H54 (cell line): ENCODE measurements at regions not wholly inside any gene's neighbourhood (a gene's known extent, or its start where the extent isn't known, plus 50 kb on each side); places are given as distances from the start of the nearest gene placed in this dataset.

Experiments used
- DNase-seq: peaks from one replicate; pipeline ENCODE4 v3.0.0; 2011; ENCODE audit warnings: low spot score, mixed read lengths; ENCODE audit not compliant: insufficient read length
- FAIRE-seq: peaks from 3 replicates; lab custom pipeline; 2011; peaks lifted over from hg19 to GRCh38; lab: Jason Lieb, UNC
- POLR2A ChIP-seq: IDR thresholded peaks from 2 replicates; pipeline ENCODE4 v1.6.1; 2011; ENCODE audit warnings: low read depth, mild to moderate bottlenecking, low read length

GRCh38 chr5:107058235-107058634 lies 612.5 kb downstream of the EFNA5 start:
- no peak for TF ChIP-seq POLR2A
- no peak for DNase-seq
- no peak for FAIRE-seq

- TF ChIP-seq POLR2A, result no peak
- no peak for FAIRE-seq
- no peak for DNase-seq
These were observed 614.5 kb downstream of the EFNA5 start for GRCh38 chr5:107056278-107056677.

GRCh38 chr5:107047048-107047447 lies 623.7 kb downstream of the EFNA5 start:
- FAIRE-seq (no peak), DNase-seq (no peak)
- TF ChIP-seq POLR2A, result no peak

- peak; percentile 50 for FAIRE-seq
- no peak for DNase-seq
- no peak for TF ChIP-seq POLR2A
These were observed 627.1 kb downstream of the EFNA5 start for GRCh38 chr5:107043665-107044064.

GRCh38 chr5:107040907-107041306 lies 629.8 kb downstream of the EFNA5 start:
- FAIRE-seq (no peak), DNase-seq (no peak)
- TF ChIP-seq POLR2A, result no peak

- peak; percentile 78 for FAIRE-seq
- TF ChIP-seq POLR2A, result no peak
- no peak for DNase-seq
These were observed 638.1 kb downstream of the EFNA5 start for GRCh38 chr5:107032629-107033028.

GRCh38 chr5:107028938-107029337 lies 641.8 kb downstream of the EFNA5 start:
- DNase-seq (no peak), FAIRE-seq (no peak)
- no peak for TF ChIP-seq POLR2A

- FAIRE-seq (peak; percentile 23), DNase-seq (no peak)
- TF ChIP-seq POLR2A, result no peak
These were observed 644.8 kb downstream of the EFNA5 start for GRCh38 chr5:107025712-107026497.

- TF ChIP-seq POLR2A, result no peak
- FAIRE-seq (no peak), DNase-seq (no peak)
These were observed 647.0 kb downstream of the EFNA5 start for GRCh38 chr5:107023732-107024131.

- peak; percentile 11 for FAIRE-seq
- DNase-seq, result no peak
- no peak for TF ChIP-seq POLR2A
These were observed 649.2 kb downstream of the EFNA5 start for GRCh38 chr5:107021575-107021974.

GRCh38 chr5:107020626-107021025 lies 650.1 kb downstream of the EFNA5 start:
- DNase-seq (no peak), FAIRE-seq (no peak)
- no peak for TF ChIP-seq POLR2A

- no peak for DNase-seq
- TF ChIP-seq POLR2A, result no peak
- FAIRE-seq, result no peak
These were observed 653.1 kb downstream of the EFNA5 start for GRCh38 chr5:107017616-107018015.

GRCh38 chr5:107012371-107012770 lies 658.4 kb downstream of the EFNA5 start:
- FAIRE-seq (no peak), DNase-seq (no peak)
- no peak for TF ChIP-seq POLR2A

GRCh38 chr5:107011605-107012004 lies 659.1 kb downstream of the EFNA5 start:
- FAIRE-seq, result no peak
- TF ChIP-seq POLR2A, result no peak
- DNase-seq, result no peak

- FAIRE-seq (no peak), DNase-seq (no peak)
- TF ChIP-seq POLR2A, result no peak
These were observed 660.7 kb downstream of the EFNA5 start for GRCh38 chr5:107010060-107010459.
